Bronchial epithelial cell (primary cell): ENCODE measurements at regions not wholly inside any gene's neighbourhood (a gene's known extent, or its start where the extent isn't known, plus 50 kb on each side); places are given as distances from the start of the nearest gene placed in this dataset.

Source experiments
- DNase-seq: peaks from one replicate; pipeline ENCODE4 v3.0.0-alpha.2; 2010; ENCODE audit warnings: low read depth
- FAIRE-seq: peaks from 2 replicates; lab custom pipeline; 2011; peaks lifted over from hg19 to GRCh38; lab: Jason Lieb, UNC
- H3K27me3 ChIP-seq: 2 replicates; pipeline ENCODE4 v1.5.1; 2011; ENCODE audit warnings: low read length; ENCODE audit not compliant: control insufficient read depth, insufficient read depth
- H3K36me3 ChIP-seq: 2 replicates; pipeline ENCODE4 v1.5.1; 2011; ENCODE audit warnings: low read length; ENCODE audit not compliant: control insufficient read depth, insufficient read depth
- H3K4me3 ChIP-seq: 2 replicates; pipeline ENCODE4 v1.5.1; 2011; ENCODE audit warnings: mild to moderate bottlenecking, low read depth, low read length, control low read depth
- TF ChIP-seq, protein P1 (sequence below): IDR thresholded peaks from 2 replicates; pipeline ENCODE4 v1.5.1; 2011; ENCODE audit warnings: mild to moderate bottlenecking, moderate library complexity, low read length, control low read depth, inconsistent platforms; ENCODE audit not compliant: insufficient read depth, severe bottlenecking

DNA sequence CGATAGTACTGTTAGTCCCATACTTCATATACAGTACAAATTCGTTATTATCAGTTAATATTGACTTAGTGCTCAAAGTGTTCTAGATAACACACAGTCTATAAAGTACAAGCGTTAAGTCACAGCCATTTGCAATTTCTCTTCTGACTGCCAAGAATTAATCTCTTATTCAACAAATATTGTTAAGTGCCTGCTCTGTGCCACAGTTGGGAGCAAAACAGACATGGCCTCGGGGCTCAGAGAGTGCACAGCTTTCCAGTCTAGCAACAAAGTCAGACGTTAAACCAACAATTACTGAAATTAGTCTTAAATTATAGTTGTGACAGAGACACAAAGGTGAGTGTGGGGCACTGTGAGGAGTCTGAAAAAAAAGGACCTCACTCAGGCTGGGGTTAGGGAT lies 113.0 kb upstream of the DPP6 start:
- Histone ChIP-seq H3K36me3 (no peaks in the 10 kb centered on the region), H3K27me3 (no peaks in the 10 kb centered on the region), H3K4me3 (no peak overlapping the region)
- DNase-seq (no peak), FAIRE-seq (no peak)
- TF ChIP-seq, protein P1, sequence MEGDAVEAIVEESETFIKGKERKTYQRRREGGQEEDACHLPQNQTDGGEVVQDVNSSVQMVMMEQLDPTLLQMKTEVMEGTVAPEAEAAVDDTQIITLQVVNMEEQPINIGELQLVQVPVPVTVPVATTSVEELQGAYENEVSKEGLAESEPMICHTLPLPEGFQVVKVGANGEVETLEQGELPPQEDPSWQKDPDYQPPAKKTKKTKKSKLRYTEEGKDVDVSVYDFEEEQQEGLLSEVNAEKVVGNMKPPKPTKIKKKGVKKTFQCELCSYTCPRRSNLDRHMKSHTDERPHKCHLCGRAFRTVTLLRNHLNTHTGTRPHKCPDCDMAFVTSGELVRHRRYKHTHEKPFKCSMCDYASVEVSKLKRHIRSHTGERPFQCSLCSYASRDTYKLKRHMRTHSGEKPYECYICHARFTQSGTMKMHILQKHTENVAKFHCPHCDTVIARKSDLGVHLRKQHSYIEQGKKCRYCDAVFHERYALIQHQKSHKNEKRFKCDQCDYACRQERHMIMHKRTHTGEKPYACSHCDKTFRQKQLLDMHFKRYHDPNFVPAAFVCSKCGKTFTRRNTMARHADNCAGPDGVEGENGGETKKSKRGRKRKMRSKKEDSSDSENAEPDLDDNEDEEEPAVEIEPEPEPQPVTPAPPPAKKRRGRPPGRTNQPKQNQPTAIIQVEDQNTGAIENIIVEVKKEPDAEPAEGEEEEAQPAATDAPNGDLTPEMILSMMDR = no peak

DNA sequence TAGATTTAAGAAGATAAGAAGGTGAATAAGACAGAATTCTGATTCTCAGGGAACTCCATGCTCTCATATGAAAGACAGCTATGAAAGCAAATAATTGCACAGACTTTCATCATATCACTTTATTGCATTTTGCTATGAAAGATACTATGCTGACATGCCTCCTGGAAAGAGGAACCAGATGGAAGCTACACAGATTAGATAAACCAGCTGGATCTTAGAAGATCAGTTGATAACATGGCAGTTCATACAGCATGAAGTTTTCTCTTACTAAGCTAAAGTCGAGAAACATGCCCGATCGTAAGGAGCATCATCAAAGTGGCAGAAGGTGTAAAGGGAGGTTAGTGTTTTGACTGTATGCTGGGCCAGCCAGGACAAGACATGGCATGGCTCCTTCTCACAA lies 112.5 kb upstream of the DPP6 start:
- TF ChIP-seq, protein P1 = no peak
- no peaks in the 10 kb centered on the region for H3K27me3 ChIP-seq
- H3K36me3 ChIP-seq = no peaks in the 10 kb centered on the region
- no peak for FAIRE-seq
- no peak overlapping the region for H3K4me3 ChIP-seq
- no peak for DNase-seq

DNA sequence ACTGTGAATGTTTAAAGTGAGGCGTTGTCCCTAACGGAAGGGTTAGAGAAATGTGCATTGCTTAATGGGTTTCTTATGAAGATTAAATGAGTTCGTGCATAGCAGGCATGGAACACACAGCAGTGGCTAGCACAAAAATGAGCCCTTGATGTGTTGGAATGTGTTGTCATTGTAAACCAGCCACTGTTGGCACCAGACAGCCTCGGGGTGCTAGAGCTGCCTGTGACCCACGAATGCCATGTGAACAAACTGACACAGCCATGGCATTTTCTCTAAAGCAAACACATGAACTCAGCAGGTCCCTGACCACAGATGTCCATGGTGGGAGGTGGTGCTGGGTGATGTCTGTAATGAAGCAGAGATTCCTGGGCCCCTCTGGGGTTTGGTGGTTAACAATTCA lies 111.1 kb upstream of the DPP6 start:
- DNase-seq (no peak), FAIRE-seq (no peak)
- TF ChIP-seq, protein P1 = no peak
- Histone ChIP-seq H3K36me3 (no peaks in the 10 kb centered on the region), H3K27me3 (no peaks in the 10 kb centered on the region), H3K4me3 (no peak overlapping the region)

DNA sequence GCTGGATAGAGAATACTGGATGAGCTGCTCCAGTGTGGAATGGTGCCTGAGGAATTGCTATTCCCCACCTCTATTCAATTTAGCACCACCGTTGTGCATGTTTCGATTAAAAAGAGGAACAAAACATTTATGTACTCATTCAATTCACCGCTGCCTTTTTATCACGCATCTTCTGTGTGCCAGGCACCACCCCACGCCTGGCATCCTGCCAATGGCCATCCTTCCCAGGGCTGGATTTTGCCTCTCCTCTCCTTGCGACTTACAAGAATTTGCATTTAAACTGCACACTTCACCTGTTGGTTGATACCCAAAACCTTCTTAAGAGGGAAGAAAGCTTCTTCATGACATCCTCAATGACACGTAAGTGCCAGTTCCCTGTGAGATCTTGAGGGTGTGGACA lies 110.2 kb upstream of the DPP6 start:
- TF ChIP-seq, protein P1 = no peak
- H3K4me3 ChIP-seq = no peak overlapping the region
- no peaks in the 10 kb centered on the region for H3K27me3 ChIP-seq
- no peak for DNase-seq
- H3K36me3 ChIP-seq = no peaks in the 10 kb centered on the region
- FAIRE-seq = no peak

DNA sequence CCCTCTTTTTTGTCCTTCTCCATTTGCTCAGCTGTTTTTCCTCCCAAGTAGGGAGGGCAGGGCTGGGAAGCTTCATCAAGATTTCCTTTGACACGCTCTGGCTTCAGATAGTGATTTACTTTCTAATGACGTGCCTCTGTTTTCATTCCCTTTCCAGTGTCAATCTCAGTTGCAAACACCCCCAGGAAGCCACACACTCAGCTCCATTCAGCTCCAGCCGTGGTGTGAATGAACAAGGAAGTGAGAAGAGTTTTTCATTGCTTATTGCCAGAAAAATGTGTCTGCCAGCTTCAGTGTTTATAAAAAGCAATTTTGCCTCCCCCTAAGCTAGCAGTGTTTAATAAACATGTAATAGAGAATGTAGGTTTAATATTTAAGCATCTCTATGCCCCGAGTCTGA lies 108.7 kb upstream of the DPP6 start:
- no peaks in the 10 kb centered on the region for H3K36me3 ChIP-seq
- TF ChIP-seq, protein P1 = no peak
- DNase-seq = no peak
- H3K27me3 ChIP-seq = no peaks in the 10 kb centered on the region
- no peak for FAIRE-seq
- no peak overlapping the region for H3K4me3 ChIP-seq

DNA sequence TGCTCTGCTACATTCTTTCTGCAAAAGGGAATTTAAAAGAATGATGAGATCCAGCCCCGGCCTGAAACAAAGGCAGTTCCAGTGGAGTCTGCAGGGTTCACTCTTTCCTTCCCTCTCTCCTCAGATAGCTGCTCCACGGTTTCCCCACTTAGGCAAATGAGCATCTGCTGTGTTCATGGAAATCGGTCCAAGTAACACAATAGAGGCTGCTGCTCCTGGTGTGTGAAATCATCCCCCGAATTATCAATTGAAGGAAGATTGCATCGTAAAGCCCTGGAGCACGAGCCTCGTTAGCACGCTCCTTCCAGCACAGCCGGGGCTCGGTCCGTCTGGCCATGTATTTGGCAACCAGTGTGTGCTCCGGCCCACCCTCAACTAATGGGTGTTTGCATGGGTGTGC lies 108.3 kb upstream of the DPP6 start:
- H3K27me3 ChIP-seq = no peaks in the 10 kb centered on the region
- FAIRE-seq (no peak), DNase-seq (no peak)
- TF ChIP-seq, protein P1 = no peak
- H3K36me3 ChIP-seq = no peaks in the 10 kb centered on the region
- H3K4me3 ChIP-seq = no peak overlapping the region
